Mucosa of gallbladder (tissue), 1 donor: ENCODE measurements at regions not wholly inside any gene's neighbourhood (a gene's known extent, or its start where the extent isn't known, plus 50 kb on each side); places are given as distances from the start of the nearest gene placed in this dataset.
"Not testable (repeated sequence)": the region's sequence is repeated elsewhere in the genome, so short reads cannot be mapped to it uniquely, and the experiment has no call there.

Source experiments
- DNase-seq: peaks from one replicate; pipeline ENCODE4 v3.0.0-alpha.2; 2020; ENCODE audit warnings: low spot score
- donor health status: DM: no; HTN: no; CAD: no.

- not testable (repeated sequence) for DNase-seq
Measured at GRCh38 chr5:17083276-17083675, 134.2 kb upstream of the BASP1 start.

GRCh38 chr5:17087035-17087434, 130.4 kb upstream of the BASP1 start:
- DNase-seq: peak; percentile 12

- no peak for DNase-seq
Measured at GRCh38 chr5:17088051-17088450, 129.4 kb upstream of the BASP1 start.

- DNase-seq: no peak
Measured at GRCh38 chr5:17089001-17089400, 128.4 kb upstream of the BASP1 start.

DNA sequence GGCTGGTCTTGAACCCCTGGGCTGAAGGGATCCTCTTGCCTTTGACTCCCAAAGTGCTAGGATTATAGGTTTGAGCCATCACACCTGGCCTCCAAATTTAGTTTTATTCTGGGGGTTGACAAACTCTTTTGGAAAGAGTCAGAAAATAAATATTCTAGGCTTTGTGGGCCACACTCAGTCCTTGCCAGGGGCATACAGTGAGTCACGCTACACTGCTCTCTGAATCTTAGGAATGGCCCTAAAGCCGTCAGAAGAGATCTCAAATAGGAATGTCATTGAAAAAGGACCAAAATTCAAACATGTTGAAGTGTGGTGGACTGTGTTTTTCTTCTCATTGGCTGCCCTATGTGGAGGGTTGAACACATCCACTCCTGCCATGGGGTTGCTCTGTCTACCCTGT, 127.7 kb upstream of the BASP1 start:
- DNase-seq: no peak

GRCh38 chr5:17090839-17091238, 126.6 kb upstream of the BASP1 start:
- DNase-seq: no peak

- DNase-seq: no peak
Measured at GRCh38 chr5:17094830-17095229, 122.6 kb upstream of the BASP1 start.

GRCh38 chr5:17096952-17097695, 120.3 kb upstream of the BASP1 start:
- DNase-seq: no peak

DNA sequence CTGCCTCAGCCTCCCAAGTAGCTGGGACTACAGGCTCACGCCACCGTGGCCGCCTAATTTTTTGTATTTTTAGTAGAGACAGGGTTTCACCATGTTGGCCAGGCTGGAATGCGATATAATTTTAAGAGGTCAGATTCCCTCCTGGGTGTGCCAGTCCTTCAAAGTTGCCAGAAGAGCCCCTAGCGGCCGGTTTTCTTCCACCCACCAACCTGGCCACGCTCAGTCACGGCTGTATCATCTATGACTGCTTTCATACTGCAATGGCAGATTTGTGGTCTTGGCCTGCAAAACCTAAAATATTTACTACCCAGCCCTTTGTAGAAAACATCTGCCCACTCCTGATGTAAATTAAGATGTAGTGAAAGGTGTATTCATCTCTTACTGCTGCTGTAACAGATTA, 117.5 kb upstream of the BASP1 start:
- DNase-seq: no peak

- DNase-seq: no peak
Measured at GRCh38 chr5:17103461-17103860, 114.0 kb upstream of the BASP1 start.

GRCh38 chr5:17105744-17106418, 111.5 kb upstream of the BASP1 start:
- DNase-seq: no peak

DNA sequence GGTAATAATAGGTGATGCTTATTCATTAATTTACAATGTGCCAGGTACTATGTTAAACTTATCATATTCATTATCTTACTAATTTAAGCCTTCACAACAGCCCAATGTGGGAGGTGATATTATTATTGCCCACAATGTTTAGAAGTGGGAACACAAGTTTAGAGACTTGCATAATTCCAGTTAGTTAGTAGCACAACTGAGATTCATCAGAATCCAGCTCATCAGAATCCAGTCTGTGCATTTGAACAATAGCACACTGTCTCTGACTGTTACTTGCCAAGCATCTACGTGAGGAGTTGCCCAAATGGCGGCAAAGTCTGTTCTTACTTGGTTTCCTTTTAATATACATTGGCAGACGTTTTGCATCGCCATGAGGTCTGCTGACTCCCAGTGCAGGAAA, 110.9 kb upstream of the BASP1 start:
- no peak for DNase-seq

- DNase-seq: not testable (repeated sequence)
Measured at GRCh38 chr5:17112091-17112716, 105.2 kb upstream of the BASP1 start.

- DNase-seq: no peak
Measured at GRCh38 chr5:17113174-17113958, 104.1 kb upstream of the BASP1 start.

- no peak for DNase-seq
Measured at GRCh38 chr5:17114233-17114632, 103.2 kb upstream of the BASP1 start.

DNA sequence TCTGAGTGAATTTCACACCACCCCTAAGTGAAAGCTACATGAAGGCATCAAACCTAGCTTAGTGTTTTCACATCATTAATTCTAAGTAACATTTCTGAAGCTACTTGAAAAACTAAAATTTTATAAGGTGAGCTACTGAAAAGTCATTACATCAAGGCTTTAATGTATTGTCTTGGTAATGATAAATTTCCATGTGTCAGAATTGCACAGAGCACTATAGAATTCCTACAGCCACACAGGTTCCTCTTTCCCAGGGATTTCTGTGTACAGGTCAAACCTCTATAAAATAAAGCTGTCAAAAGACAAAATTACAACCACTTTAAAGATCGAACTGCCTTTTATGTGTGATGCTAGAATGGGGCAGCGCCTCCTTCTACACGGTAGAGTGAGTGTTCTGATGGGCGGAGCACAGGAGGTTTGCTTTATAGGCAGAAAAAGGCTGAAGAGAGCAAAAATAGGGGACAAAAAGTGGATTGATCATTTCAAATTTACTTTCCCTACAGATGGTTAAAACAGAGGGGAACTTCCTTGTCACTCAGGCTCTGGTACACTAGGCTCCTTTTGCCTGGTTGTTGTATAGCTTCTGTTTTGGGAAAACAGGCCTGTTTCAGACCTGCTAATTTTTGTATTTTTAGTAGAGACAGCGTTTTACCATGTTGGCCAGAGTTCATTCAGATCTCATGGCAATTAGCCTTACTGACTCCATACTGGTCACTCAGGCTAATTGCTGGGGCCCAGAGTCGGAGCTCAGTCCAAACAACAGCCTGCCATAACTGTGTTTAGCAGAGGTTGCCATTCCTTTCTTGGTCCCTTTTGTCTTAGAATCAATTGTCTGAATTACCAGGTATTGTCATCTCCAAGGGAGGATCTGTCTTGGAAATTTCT, 102.5 kb upstream of the BASP1 start:
- DNase-seq: no peak

GRCh38 chr5:17115855-17116254, 101.6 kb upstream of the BASP1 start:
- DNase-seq: no peak

DNA sequence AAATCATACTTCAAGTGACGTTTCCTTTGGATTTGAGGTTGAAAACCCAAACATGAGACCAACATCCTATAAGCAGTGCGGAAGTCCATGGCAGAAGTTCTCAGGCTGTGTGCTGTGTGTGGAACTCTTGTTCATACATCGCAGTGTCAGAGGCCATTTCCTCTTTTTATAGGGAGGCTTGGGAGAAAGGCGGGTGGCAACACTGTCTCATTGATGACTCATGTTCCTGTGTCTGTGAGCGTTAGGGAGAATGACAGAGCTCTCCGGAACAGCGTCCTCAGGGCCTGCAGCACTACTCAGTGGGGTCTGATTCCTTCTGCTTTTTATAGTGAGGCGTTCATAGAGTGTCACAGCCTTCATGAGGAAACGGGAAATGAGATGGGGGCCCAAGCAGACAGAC, 98.8 kb upstream of the BASP1 start:
- peak; percentile 57 for DNase-seq

- no peak for DNase-seq
Measured at GRCh38 chr5:17120209-17120608, 97.2 kb upstream of the BASP1 start.

GRCh38 chr5:17121776-17122175, 95.7 kb upstream of the BASP1 start:
- DNase-seq: no peak

- DNase-seq: no peak
Measured at GRCh38 chr5:17123010-17123409, 94.4 kb upstream of the BASP1 start.
